H9 (cell line): ENCODE measurements at regions not wholly inside any gene's neighbourhood (a gene's known extent, or its start where the extent isn't known, plus 50 kb on each side); places are given as distances from the start of the nearest gene placed in this dataset.

Experiments
- DNase-seq: peaks from one replicate; pipeline ENCODE4 v3.0.0-alpha.2; 2017
- H2AFZ ChIP-seq: one replicate; pipeline ENCODE4 v1.6.1; 2013; ENCODE audit warnings: mild to moderate bottlenecking, low read length, control low read depth, moderate library complexity
- H2AK5ac ChIP-seq: 2 replicates; pipeline ENCODE4 v1.6.1; 2013; ENCODE audit warnings: low read length, control low read depth, mixed read lengths; ENCODE audit not compliant: insufficient read length
- H2BK120ac ChIP-seq: one replicate; pipeline ENCODE4 v1.6.1; 2013; ENCODE audit warnings: low read depth, mild to moderate bottlenecking, low read length, control low read depth, inconsistent platforms; ENCODE audit not compliant: poor library complexity, severe bottlenecking
- H2BK12ac ChIP-seq: 2 replicates; pipeline ENCODE4 v1.6.1; 2013; ENCODE audit warnings: low read length, control low read depth, mixed read lengths, low read depth; ENCODE audit not compliant: insufficient read length
- H2BK15ac ChIP-seq: 2 replicates; pipeline ENCODE4 v1.6.1; 2013; ENCODE audit warnings: low read depth, low read length, control low read depth
- H2BK20ac ChIP-seq: one replicate; pipeline ENCODE4 v1.6.1; 2013; ENCODE audit warnings: low read depth, mild to moderate bottlenecking, low read length, control low read depth, inconsistent platforms; ENCODE audit not compliant: poor library complexity, severe bottlenecking
- H2BK5ac ChIP-seq: 2 replicates; pipeline ENCODE4 v1.6.1; 2013; ENCODE audit warnings: low read length, control low read depth, mixed read lengths; ENCODE audit not compliant: insufficient read length
- H3K14ac ChIP-seq: 2 replicates; pipeline ENCODE4 v1.6.1; 2013; ENCODE audit warnings: low read length, control low read depth; ENCODE audit not compliant: insufficient read depth
- H3K18ac ChIP-seq: 2 replicates; pipeline ENCODE4 v1.6.1; 2013; ENCODE audit warnings: low read depth, mild to moderate bottlenecking, mixed read lengths, low read length, control low read depth; ENCODE audit not compliant: insufficient read length
- H3K23ac ChIP-seq: 2 replicates; pipeline ENCODE4 v1.6.1; 2013; ENCODE audit warnings: low read length, control low read depth, mixed read lengths, low read depth; ENCODE audit not compliant: insufficient read length
- H3K23me2 ChIP-seq: 2 replicates; pipeline ENCODE4 v1.6.1; 2013; ENCODE audit warnings: low read depth, mild to moderate bottlenecking, mixed read lengths, low read length, control low read depth; ENCODE audit not compliant: insufficient read length, poor library complexity, severe bottlenecking
- H3K27ac ChIP-seq: 2 replicates; pipeline ENCODE4 v1.5.1; 2013; ENCODE audit warnings: low read length, control low read depth, mixed read lengths, low read depth; ENCODE audit not compliant: insufficient read length
- H3K27me3 ChIP-seq: 2 replicates; pipeline ENCODE4 v1.6.1; 2013; ENCODE audit warnings: low read length, control low read depth, inconsistent platforms; ENCODE audit not compliant: insufficient read depth
- H3K4ac ChIP-seq: 2 replicates; pipeline ENCODE4 v1.6.1; 2013; ENCODE audit warnings: low read depth, mild to moderate bottlenecking, control low read depth, inconsistent platforms, low read length, moderate library complexity
- H3K4me1 ChIP-seq: 2 replicates; pipeline ENCODE4 v1.6.1; 2013; ENCODE audit warnings: low read length, control low read depth, inconsistent platforms; ENCODE audit not compliant: insufficient read depth
- H3K4me2 ChIP-seq: 2 replicates; pipeline ENCODE4 v1.6.1; 2013; ENCODE audit warnings: low read length, control low read depth, mixed read lengths; ENCODE audit not compliant: insufficient read length, insufficient read depth
- H3K56ac ChIP-seq: 2 replicates; pipeline ENCODE4 v1.6.1; 2013; ENCODE audit warnings: low read depth, mild to moderate bottlenecking, mixed read lengths, low read length, control low read depth; ENCODE audit not compliant: insufficient read length
- H3K79me1 ChIP-seq: 2 replicates; pipeline ENCODE4 v1.6.1; 2013; ENCODE audit warnings: low read depth, mild to moderate bottlenecking, moderate library complexity, low read length, control low read depth, inconsistent platforms; ENCODE audit not compliant: insufficient read depth, poor library complexity, severe bottlenecking
- H3K79me2 ChIP-seq: 2 replicates; pipeline ENCODE4 v1.6.1; 2013; ENCODE audit warnings: low read length, control low read depth, inconsistent platforms; ENCODE audit not compliant: insufficient read depth
- H3K9ac ChIP-seq: 2 replicates; pipeline ENCODE4 v1.6.1; 2013; ENCODE audit warnings: low read length, control low read depth, mixed read lengths; ENCODE audit not compliant: insufficient read length; ENCODE audit errors: extremely low read depth
- H3K9me3 ChIP-seq: one replicate; pipeline ENCODE4 v1.6.1; 2013; ENCODE audit warnings: low read depth, low read length, inconsistent platforms; ENCODE audit not compliant: control insufficient read depth
- H3T11ph ChIP-seq: one replicate; pipeline ENCODE4 v1.6.1; 2013; ENCODE audit warnings: mild to moderate bottlenecking, low read length, control low read depth, inconsistent platforms
- H4K20me1 ChIP-seq: one replicate; pipeline ENCODE4 v1.6.1; 2013; ENCODE audit not compliant: control insufficient read depth, insufficient read length, insufficient read depth
- H4K5ac ChIP-seq: 2 replicates; pipeline ENCODE4 v1.6.1; 2013; ENCODE audit warnings: low read depth, mild to moderate bottlenecking, mixed read lengths, low read length, control low read depth; ENCODE audit not compliant: insufficient read length
- H4K8ac ChIP-seq: replicated peaks from 2 replicates; pipeline ENCODE4 v1.6.1; 2013; ENCODE audit warnings: low read length, control low read depth, mixed read lengths, low read depth; ENCODE audit not compliant: insufficient read length
- H4K91ac ChIP-seq: 2 replicates; pipeline ENCODE4 v1.6.1; 2013; ENCODE audit warnings: low read depth, mild to moderate bottlenecking, moderate library complexity, mixed read lengths, low read length, control low read depth; ENCODE audit not compliant: insufficient read length
- H3K27ac Mint-ChIP-seq, 3 experiments: 2 replicates in 2 of 3; 3 replicates in 1 of 3; pipeline ENCODE4 v1.8.0; 2020 to 2021; ENCODE audit warnings: mixed read lengths in 3 of 3, mild to moderate bottlenecking in 1 of 3, moderate library complexity in 1 of 3
- H3K27me3 Mint-ChIP-seq: 2 replicates; pipeline ENCODE4 v1.8.0; 2021; ENCODE audit warnings: low read depth, mild to moderate bottlenecking, moderate library complexity, mixed read lengths
- H3K36me3 Mint-ChIP-seq, 3 experiments: 2 replicates in 2 of 3; 3 replicates in 1 of 3; pipeline ENCODE4 v1.8.0; 2020 to 2021; ENCODE audit warnings: low read depth in 3 of 3, mixed read lengths in 3 of 3; ENCODE audit not compliant: insufficient read depth in 1 of 3
- H3K4me1 Mint-ChIP-seq, 2 experiments: 2 replicates each; pipeline ENCODE4 v1.8.0; 2020; ENCODE audit warnings: mixed read lengths in 2 of 2
- H3K4me3 Mint-ChIP-seq, 2 experiments: 2 replicates in 1 of 2; 3 replicates in 1 of 2; pipeline ENCODE4 v1.8.0; 2020 to 2021; ENCODE audit warnings: mild to moderate bottlenecking in 2 of 2, mixed read lengths in 2 of 2, moderate library complexity in 1 of 2
- H3K9me3 Mint-ChIP-seq, 2 experiments: 2 replicates in 1 of 2; 3 replicates in 1 of 2; pipeline ENCODE4 v1.8.0; 2020; ENCODE audit warnings: mild to moderate bottlenecking in 2 of 2, mixed read lengths in 2 of 2, moderate library complexity in 1 of 2
- CTCF ChIP-seq: fragments of 200-600 bp; sonication (generic); conservative IDR thresholded peaks from 3 replicates; pipeline ENCODE4 v1.8.0; 2021; ENCODE audit warnings: antibody characterized with exemption, mild to moderate bottlenecking
- WGBS: extraction: QIAGEN DNeasy Blood & Tissue Kit; methylation state at CpG from one replicate; pipeline ENCODE4 v1.1.7; 2013; ENCODE audit warnings: missing lambda C conversion rate, low lambda C conversion rate, mixed read lengths; ENCODE audit not compliant: insufficient read length; ENCODE audit errors: extremely low coverage; 5-methylcytosine and 5-hydroxymethylcytosine counted together

- no peak for DNase-seq
- H2AFZ ChIP-seq: no peak overlapping the region
- no peaks in the 10 kb centered on the region for H3K27me3 Mint-ChIP-seq
- no peak overlapping the region for H4K91ac ChIP-seq
- no peak overlapping the region for H3K27ac ChIP-seq
- no peak overlapping the region for H2BK120ac ChIP-seq
- H3K4me1 Mint-ChIP-seq: peaks cover 7 to 9% of the 10 kb centered on the region in 2 experiments
- H3K9ac ChIP-seq: no peak overlapping the region
- no peaks in the 10 kb centered on the region for H3K79me2 ChIP-seq
- H2BK15ac ChIP-seq: no peak overlapping the region
- H4K5ac ChIP-seq: no peak overlapping the region
- H3K4me3 Mint-ChIP-seq: no peak overlapping the region
- peaks cover 0 to 2% (median 0%) of the 10 kb centered on the region in 3 experiments; a peak in 1 of 7 replicates for H3K36me3 Mint-ChIP-seq
- no peak overlapping the region for H2BK5ac ChIP-seq
- H3K27ac Mint-ChIP-seq: no peak overlapping the region
- no peak for TF ChIP-seq CTCF
- H3K23me2 ChIP-seq: no peaks in the 10 kb centered on the region
- H3K9me3 ChIP-seq: no peaks in the 10 kb centered on the region
- H2AK5ac ChIP-seq: no peak overlapping the region
- H3K56ac ChIP-seq: no peak overlapping the region
- no peak overlapping the region for H4K8ac ChIP-seq
- no peaks in the 10 kb centered on the region for H3K27me3 ChIP-seq
- WGBS: no CpG with 5 or more reads among the region's 3 CpGs
- no peak overlapping the region for H3K4me2 ChIP-seq
- H3K4ac ChIP-seq: no peak overlapping the region
- no peak overlapping the region for H3T11ph ChIP-seq
- no peaks in the 10 kb centered on the region for H3K4me1 ChIP-seq
- no peak overlapping the region for H3K18ac ChIP-seq
- H3K14ac ChIP-seq: no peak overlapping the region
- no peak overlapping the region for H2BK20ac ChIP-seq
- H3K79me1 ChIP-seq: no peaks in the 10 kb centered on the region
- H4K20me1 ChIP-seq: no peaks in the 10 kb centered on the region
- no peak overlapping the region for H3K23ac ChIP-seq
- H3K9me3 Mint-ChIP-seq: peaks cover 0 to 5% of the 10 kb centered on the region in 2 experiments; a peak in 3 of 5 replicates
- no peak overlapping the region for H2BK12ac ChIP-seq
Measured at GRCh38 chr3:16719426-16719825, 114.2 kb upstream of the DAZL start.
